Sigmoid colon (tissue), 4 donors: ENCODE measurements at regions not wholly inside any gene's neighbourhood (a gene's known extent, or its start where the extent isn't known, plus 50 kb on each side); places are given as distances from the start of the nearest gene placed in this dataset.

Source experiments
- EP300 ChIP-seq, 4 donors: sonication (generic); formaldehyde crosslinking; IDR thresholded peaks; one replicate each; pipeline ENCODE4 v1.6.1; 2017; ENCODE audit warnings: antibody characterized with exemption in 4 of 4
- POLR2A ChIP-seq, 2 donors: fragments of 450-650 bp; IDR thresholded peaks; one replicate each; pipeline ENCODE4 v1.6.1; 2016; ENCODE audit warnings: antibody characterized with exemption in 2 of 2, mild to moderate bottlenecking in 2 of 2, moderate library complexity in 2 of 2
- TF ChIP-seq, protein P1 (sequence below), 4 experiments: fragments of 450-650 bp in 3 of 4; fragments of 200-600 bp in 1 of 4; IDR thresholded peaks; one replicate each; pipeline ENCODE4 v1.5.1; 2016 to 2019; ENCODE audit warnings: antibody characterized with exemption in 4 of 4, mild to moderate bottlenecking in 3 of 4, moderate library complexity in 2 of 4

DNA sequence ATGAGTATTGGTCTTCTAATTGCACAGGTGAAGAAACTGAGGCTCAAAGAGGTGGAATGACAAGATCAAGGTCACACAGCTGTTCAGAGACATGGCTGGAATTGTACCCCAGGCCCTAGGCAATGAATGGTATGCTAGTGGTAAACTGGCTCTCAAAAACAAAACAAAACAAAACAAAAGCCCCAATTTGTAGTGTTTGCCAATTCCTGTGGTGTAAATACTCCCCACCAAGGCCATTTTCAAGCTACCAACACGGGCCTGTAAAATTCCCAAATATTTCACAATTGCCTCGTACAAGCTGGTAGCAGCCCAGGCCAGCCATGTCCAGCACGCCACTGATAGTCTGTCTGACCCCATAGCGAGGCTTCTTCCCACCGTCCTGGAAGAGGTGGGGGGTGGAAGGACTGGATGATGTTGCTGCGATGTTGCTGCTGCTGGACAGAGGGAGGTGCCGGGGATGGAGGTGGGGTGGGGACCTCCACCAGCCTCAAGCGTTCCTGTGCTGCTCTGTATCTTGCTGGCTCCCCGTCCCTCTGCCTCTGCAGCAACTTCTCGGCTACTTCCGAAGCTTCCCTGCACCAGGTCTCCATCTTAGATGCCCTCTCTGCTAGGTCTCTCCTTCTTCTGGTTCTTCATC is 62.2 kb upstream of the RUNX3 start:
- TF ChIP-seq, protein P1, sequence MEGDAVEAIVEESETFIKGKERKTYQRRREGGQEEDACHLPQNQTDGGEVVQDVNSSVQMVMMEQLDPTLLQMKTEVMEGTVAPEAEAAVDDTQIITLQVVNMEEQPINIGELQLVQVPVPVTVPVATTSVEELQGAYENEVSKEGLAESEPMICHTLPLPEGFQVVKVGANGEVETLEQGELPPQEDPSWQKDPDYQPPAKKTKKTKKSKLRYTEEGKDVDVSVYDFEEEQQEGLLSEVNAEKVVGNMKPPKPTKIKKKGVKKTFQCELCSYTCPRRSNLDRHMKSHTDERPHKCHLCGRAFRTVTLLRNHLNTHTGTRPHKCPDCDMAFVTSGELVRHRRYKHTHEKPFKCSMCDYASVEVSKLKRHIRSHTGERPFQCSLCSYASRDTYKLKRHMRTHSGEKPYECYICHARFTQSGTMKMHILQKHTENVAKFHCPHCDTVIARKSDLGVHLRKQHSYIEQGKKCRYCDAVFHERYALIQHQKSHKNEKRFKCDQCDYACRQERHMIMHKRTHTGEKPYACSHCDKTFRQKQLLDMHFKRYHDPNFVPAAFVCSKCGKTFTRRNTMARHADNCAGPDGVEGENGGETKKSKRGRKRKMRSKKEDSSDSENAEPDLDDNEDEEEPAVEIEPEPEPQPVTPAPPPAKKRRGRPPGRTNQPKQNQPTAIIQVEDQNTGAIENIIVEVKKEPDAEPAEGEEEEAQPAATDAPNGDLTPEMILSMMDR (IDR thresholded peaks at IDR 0.05): no peak
- no peak for TF ChIP-seq EP300 (IDR thresholded peaks at IDR 0.05)
- no peak for TF ChIP-seq POLR2A (IDR thresholded peaks at IDR 0.05)
